NOMO-1 treated with DMSO at 0.1 percent for 48 hours (cell line): ENCODE measurements at regions not wholly inside any gene's neighbourhood (a gene's known extent, or its start where the extent isn't known, plus 50 kb on each side); places are given as distances from the start of the nearest gene placed in this dataset.
"Not testable (repeated sequence)": the region's sequence is repeated elsewhere in the genome, so short reads cannot be mapped to it uniquely, and the experiment has no call there.

Experiments used
- DNase-seq: peaks from one replicate; lab custom pipeline; 2025; ENCODE audit not compliant: unreplicated experiment; lab: John Stamatoyannopoulos, UW

GRCh38 chr2:52501715-52502475 lies 1265.7 kb upstream of the CHAC2 start:
- DNase-seq, result no peak

- DNase-seq, result no peak
These were observed 1267.0 kb upstream of the CHAC2 start for GRCh38 chr2:52500561-52500960.

- peak; percentile 31 for DNase-seq
These were observed 1269.4 kb upstream of the CHAC2 start for GRCh38 chr2:52498077-52498750.

- no peak for DNase-seq
These were observed 1271.8 kb upstream of the CHAC2 start for GRCh38 chr2:52495816-52496215.

- DNase-seq, result no peak
These were observed 1290.4 kb upstream of the CHAC2 start for GRCh38 chr2:52477166-52477565.

- no peak for DNase-seq
These were observed 1292.0 kb upstream of the CHAC2 start for GRCh38 chr2:52475590-52475989.

GRCh38 chr2:52474091-52474490 lies 1293.5 kb upstream of the CHAC2 start:
- DNase-seq, result no peak

GRCh38 chr2:52473526-52473925 lies 1294.1 kb upstream of the CHAC2 start:
- DNase-seq, result no peak

GRCh38 chr2:52470457-52470856 lies 1297.1 kb upstream of the CHAC2 start:
- not testable (repeated sequence) for DNase-seq

GRCh38 chr2:52467189-52467588 lies 1300.4 kb upstream of the CHAC2 start:
- DNase-seq, result no peak

- DNase-seq, result no peak
These were observed 1302.3 kb upstream of the CHAC2 start for GRCh38 chr2:52465287-52465686.

- DNase-seq, result no peak
These were observed 1304.1 kb upstream of the CHAC2 start for GRCh38 chr2:52463457-52463856.

- no peak for DNase-seq
These were observed 1310.8 kb upstream of the CHAC2 start for GRCh38 chr2:52456561-52457377.

- DNase-seq, result no peak
These were observed 1312.6 kb upstream of the CHAC2 start for GRCh38 chr2:52454962-52455361.

GRCh38 chr2:52452201-52452600 lies 1315.4 kb upstream of the CHAC2 start:
- DNase-seq, result no peak

GRCh38 chr2:52445686-52446085 lies 1321.9 kb upstream of the CHAC2 start:
- DNase-seq, result no peak

- DNase-seq, result no peak
These were observed 1336.2 kb upstream of the CHAC2 start for GRCh38 chr2:52431352-52431760.

- no peak for DNase-seq
These were observed 1337.9 kb upstream of the CHAC2 start for GRCh38 chr2:52429740-52430139.

GRCh38 chr2:52429171-52429570 lies 1338.4 kb upstream of the CHAC2 start:
- DNase-seq, result no peak

- no peak for DNase-seq
These were observed 1339.4 kb upstream of the CHAC2 start for GRCh38 chr2:52428224-52428623.

GRCh38 chr2:52423655-52424054 lies 1343.9 kb upstream of the CHAC2 start:
- DNase-seq, result no peak

- no peak for DNase-seq
These were observed 1344.5 kb upstream of the CHAC2 start for GRCh38 chr2:52423111-52423510.
